Fibroblast of the aortic adventitia (primary cell): ENCODE measurements at regions not wholly inside any gene's neighbourhood (a gene's known extent, or its start where the extent isn't known, plus 50 kb on each side); places are given as distances from the start of the nearest gene placed in this dataset.

ENCODE experiments used
- DNase-seq: peaks from one replicate; pipeline ENCODE4 v3.0.0-alpha.2; 2010; ENCODE audit warnings: low read depth
- H3K4me3 ChIP-seq: 2 replicates; pipeline ENCODE4 v1.5.1; 2011; ENCODE audit warnings: low read depth, mild to moderate bottlenecking, control low read depth, low read length, moderate library complexity
- CTCF ChIP-seq: IDR thresholded peaks from 2 replicates; pipeline ENCODE4 v1.5.1; 2011; ENCODE audit warnings: mild to moderate bottlenecking, low read length, control low read depth, inconsistent platforms; ENCODE audit not compliant: insufficient read depth

DNA sequence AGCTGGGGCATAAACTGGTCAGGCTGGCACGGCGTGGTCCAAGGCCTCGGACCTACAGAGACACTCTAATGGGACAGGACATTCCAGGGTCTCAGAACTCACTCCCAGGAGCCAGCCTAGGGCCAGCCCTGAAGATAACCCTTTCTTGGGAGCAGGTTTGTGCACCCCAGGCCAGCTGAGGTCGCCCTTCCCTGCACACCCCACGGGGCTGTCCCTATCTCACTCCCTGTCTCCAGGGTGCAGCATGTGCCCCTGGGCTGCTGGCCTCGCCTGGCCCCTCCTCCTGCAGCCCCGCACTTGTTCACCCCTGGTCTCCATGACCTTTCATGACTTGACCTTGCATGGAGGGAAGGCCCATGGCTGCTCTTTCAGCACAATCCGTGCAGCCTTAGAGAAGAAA, 1321.8 kb downstream of the BRD1 start:
- no peak for TF ChIP-seq CTCF
- DNase-seq: no peak

GRCh38 chr22:48504519-48505140, 1323.0 kb downstream of the BRD1 start:
- no peak for DNase-seq
- H3K4me3 ChIP-seq: no peak overlapping the region
- TF ChIP-seq CTCF: no peak

More for the DNA sequence above, 1321.8 kb downstream of the BRD1 start:
- no peak overlapping the region for H3K4me3 ChIP-seq

DNA sequence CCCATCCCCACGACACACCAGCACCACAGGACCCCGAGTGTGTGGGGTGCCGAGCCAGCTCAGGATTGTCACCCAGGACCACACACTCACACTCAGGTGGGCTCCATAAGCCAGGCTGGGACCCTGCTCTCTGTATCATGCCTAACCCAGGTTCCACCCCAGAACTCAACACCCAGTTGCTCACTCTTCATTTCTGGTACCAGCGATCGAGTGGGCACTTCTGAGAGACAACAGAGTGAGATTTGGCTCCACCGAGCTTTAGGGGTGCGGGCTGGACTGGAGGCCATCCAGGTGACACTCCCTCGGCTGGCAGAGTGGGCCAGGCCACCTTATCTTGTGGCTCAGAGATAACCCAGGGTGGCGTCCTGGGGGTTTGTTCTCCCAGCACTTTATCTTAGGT, 1323.8 kb downstream of the BRD1 start:
- no peak for TF ChIP-seq CTCF
- DNase-seq: no peak

DNA sequence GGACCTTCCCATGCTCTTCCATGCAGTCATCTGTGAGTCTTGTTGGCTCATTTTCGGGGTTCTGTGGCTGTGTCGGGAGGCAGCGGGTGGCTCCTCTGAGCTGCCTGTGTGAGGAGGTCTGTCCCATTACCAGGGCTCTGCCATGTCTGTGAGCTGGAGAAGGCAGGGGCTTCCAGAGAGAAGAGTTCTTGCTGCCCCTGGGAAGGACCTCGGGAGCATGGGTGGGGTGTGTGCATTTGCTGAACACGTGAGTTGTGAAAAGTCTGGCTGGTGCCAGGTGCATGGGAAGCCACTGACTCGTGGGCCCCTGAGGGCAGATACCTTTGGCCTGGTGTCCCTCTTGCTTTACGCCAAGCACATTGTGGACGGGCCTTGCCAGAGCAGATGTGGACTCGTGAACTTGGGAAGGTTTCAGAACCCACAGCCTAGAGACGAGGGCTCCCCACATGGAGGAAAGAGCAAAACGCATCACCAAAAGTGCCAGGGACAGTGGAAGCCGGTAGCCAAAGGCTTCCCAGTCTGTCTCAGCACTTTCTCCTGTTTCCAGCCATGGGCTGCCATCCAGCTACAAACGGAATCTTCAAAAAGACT, 1324.5 kb downstream of the BRD1 start:
- H3K4me3 ChIP-seq: no peak overlapping the region
- no peak for TF ChIP-seq CTCF
- no peak for DNase-seq

More for the DNA sequence above, 1323.8 kb downstream of the BRD1 start:
- no peak overlapping the region for H3K4me3 ChIP-seq

GRCh38 chr22:48501231-48501750, 1326.4 kb downstream of the BRD1 start:
- no peak for DNase-seq
- H3K4me3 ChIP-seq: no peak overlapping the region
- no peak for TF ChIP-seq CTCF

DNA sequence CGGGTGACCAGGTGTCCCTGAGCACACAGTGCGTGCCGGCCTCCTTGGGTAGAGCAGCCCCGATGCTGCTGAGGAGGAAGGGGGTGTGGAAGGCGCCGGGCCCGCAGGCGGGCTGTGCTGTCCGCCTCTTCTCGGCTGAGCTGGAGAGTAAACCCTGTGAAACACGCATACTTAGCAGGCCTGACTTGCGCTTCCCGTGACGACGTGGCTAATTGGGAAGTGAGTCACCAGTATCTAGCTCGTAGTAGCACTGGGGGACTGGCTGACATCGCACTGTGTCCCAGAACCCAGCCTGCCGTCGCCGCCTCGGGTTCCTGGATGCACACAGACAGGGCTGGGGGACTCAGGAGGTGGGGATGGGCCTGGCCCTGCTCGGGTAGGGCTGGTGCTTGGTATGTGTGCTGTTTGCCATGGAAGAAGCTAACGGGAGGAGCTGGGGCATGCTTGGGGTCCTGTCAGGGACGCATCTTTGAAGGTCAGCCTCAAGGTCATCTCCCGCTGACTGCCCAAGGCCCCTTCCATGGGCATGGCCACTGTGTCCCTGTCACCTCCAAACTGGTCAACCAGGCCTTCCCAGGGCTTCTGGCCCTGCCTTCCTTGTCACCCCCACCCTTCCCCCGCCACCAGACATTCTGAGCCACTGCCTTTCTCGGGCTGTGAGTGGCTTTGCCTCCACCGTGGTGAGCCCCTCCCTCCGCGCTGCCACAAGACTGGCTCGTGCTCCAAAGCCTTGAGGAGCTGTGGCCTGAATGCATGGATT, 1327.0 kb downstream of the BRD1 start:
- no peak for DNase-seq
- no peak for TF ChIP-seq CTCF

More for the DNA sequence above, 1327.0 kb downstream of the BRD1 start:
- H3K4me3 ChIP-seq: no peak overlapping the region
